ENCODE measurements at regions not wholly inside any gene's neighbourhood (a gene's known extent, or its start where the extent isn't known, plus 50 kb on each side); places are given as distances from the start of the nearest gene placed in this dataset.

GRCh38 chr15:91627473-91628278 lies 225.8 kb upstream of the SLCO3A1 start:
- TF ChIP-seq CTCF (IDR thresholded peaks at IDR 0.05 in 2 of 3, conservative IDR thresholded peaks at IDR 0.05 in 1 of 3; ENCODE audit: borderline replicate concordance in 1 of 3, insufficient read depth in 1 of 3, low read depth in 2 of 3, low read length in 2 of 3) (no peak), CBX3 (IDR thresholded peaks at IDR 0.05; ENCODE audit: low read depth) (no peak), POLR2A (IDR thresholded peaks at IDR 0.05; ENCODE audit: borderline replicate concordance, extremely low read depth, insufficient read depth, insufficient read length) (no peak), JUND (IDR thresholded peaks at IDR 0.05) (no peak), EGR1 (IDR thresholded peaks at IDR 0.05; ENCODE audit: low read depth) (no peak), POLR2AphosphoS5 (IDR thresholded peaks at IDR 0.05; ENCODE audit: low read depth, low read length) (no peak), SP1 (IDR thresholded peaks at IDR 0.05; ENCODE audit: low read depth) (no peak), MAX (IDR thresholded peaks at IDR 0.05) (no peak), EZH2phosphoT487 (IDR thresholded peaks at IDR 0.05; ENCODE audit: borderline replicate concordance) (no peak), SIN3A (IDR thresholded peaks at IDR 0.05; ENCODE audit: low read depth) (no peak), TCF7L2 (IDR thresholded peaks at IDR 0.05; ENCODE audit: borderline replicate concordance, extremely low read depth, insufficient read depth, insufficient read length) (no peak), EZH2 (IDR thresholded peaks at IDR 0.05) (no peak), REST (IDR thresholded peaks at IDR 0.05; ENCODE audit: low read depth) (no peak)

All from HCT116 (cell line).